ENCODE measurements at regions not wholly inside any gene's neighbourhood (a gene's known extent, or its start where the extent isn't known, plus 50 kb on each side); places are given as distances from the start of the nearest gene placed in this dataset.

DNA sequence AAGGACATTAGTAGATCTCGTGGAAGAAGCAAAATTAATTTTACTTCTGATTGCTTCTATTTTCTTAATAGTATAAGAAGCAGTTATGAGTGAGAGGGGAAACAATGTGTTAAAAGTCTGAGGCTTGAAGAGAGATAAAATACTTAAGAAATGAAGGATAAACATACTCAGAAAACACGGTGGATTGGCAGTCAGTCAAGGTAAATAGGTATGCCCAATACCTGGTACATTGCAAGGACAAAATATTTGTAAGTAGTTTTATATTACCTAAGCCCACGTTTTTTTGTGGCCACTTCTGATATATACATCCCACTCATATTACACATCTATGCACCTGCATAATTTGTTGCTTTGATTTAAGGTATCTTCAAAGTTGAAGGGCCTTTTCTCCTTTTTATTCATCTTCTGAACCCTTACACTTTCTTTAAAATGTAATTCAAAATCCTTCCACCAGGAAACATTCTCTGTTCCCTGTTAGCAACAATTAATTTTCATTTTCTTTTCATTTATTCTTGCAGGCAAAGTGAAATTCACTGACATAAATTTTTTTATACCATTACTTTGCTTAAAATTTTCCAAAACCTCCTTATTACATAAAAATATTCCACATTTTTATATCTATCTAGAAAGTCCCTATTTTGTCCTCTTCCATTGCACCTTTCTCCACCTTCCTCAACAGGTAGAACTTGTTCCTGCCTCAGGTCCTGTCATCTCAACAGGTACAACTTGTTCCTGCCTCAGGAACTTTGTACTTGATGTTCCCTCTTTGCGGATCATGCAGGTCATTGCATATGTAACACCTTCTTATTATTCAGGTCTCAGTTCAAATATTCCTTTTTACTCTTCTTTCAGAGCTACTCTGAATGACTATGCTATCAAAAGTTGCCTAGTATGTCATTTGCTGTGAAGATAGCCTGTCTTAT is 755.7 kb upstream of the ALCAM start:
- no peak for DNase-seq

DNA sequence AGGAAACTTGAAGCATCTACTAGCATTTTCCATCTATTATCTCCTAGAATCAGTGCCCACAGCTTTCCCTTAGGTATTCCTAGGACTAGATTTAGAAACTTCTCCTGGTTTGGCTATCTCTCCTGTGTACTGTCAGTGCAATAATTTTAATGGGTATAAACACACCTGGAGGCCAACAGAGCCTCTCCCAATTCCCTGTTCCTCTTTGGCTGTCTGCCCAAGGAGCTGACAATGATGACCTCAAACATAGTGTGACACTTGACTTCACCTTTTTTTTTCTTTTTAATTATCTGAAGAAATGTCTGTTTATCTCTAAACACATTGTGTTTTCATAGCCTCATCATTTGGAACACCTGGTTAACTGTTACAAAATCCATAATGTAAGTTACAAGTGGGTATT is 754.5 kb upstream of the ALCAM start:
- DNase-seq: no peak

DNA sequence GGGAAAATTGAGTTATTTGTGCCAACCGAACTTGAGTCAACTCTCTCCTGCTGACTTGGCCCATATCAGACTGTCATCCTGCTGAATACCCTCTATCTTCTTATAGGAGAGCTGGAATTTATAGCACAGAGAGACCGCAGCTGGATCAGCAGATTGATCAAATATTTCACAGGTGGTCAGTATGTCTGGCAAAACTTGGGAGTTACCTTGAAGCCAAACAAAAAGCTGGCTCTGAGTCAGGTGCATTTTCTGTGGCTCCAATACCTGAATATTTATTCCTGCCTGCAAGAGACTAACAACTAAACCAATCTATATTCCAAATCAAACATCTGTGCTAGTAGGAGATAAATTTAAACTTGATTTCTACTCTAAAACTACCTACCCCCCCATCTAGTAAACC is 752.1 kb upstream of the ALCAM start:
- no peak for DNase-seq

DNA sequence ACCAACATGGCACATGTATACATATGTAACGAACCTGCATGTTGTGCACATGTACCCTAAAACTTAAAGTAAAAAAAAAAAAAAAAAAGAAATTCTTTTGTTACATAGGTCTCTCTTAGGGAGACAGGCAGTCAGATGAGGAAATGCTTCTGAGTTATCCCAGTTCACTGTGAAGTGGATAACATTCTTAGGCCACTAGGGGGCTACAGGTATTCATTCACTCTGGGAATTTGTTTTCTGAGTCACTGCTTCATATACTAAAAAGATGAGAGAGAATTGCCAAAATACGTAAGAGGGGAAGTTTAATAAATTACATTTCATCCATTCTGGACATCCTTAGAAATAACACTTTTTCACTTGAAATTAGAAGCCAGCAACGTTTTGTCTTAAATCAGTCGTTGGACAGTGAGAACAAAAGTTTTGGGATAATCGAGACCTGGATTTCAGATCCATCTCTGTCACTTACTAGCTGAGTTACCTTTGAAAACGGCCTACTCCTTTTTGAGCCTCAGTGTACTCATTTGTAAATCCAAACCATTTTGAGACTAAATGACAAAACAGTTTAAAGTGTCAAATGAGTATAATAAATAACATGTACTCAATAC is 738.4 kb upstream of the ALCAM start:
- DNase-seq: peak; percentile 15

DNA sequence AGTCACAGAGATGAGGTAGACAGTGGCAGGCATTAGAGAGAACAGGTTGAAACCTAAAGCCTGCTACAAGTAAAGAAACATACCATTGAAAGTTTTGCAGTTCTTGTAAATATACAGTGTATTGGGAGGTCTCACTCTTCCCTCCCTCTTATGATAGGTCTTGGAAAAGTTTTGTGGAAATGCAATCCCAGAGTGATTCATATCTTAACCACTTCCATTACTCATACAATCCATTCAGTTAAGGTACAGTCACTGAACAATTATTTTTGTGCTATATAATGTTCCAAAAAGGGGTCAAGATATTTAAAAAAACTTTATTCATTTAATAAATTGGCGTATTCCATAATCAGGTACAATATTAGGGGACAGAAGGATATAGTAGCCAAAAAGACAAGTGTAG is 737.7 kb upstream of the ALCAM start:
- no peak for DNase-seq

GRCh38 chr3:104631254-104631653 is 735.5 kb upstream of the ALCAM start:
- DNase-seq: no peak

- DNase-seq: no peak
Measured at GRCh38 chr3:104632521-104632920, 734.2 kb upstream of the ALCAM start.

DNA sequence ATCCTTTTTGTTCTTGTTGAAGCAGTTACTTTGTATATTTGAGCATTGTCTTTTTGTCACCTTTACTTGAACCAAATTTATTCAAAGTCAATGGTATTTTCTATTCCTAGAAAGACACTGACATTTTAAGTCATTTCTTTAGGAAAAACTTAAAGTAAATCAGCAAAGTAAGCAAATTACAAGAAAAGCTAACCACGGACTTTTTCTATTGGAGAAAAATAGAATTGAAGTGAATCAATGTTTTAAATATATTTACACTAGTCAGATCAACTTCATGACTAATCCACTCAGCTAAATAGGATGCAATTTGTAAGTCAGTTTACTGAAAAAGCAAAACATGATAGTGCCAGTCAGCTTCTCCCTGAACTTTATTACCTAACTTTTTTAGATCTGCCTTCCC is 733.8 kb upstream of the ALCAM start:
- no peak for DNase-seq

GRCh38 chr3:104635872-104636580 is 730.7 kb upstream of the ALCAM start:
- no peak for DNase-seq

- DNase-seq: no peak
Measured at GRCh38 chr3:104642827-104643226, 723.9 kb upstream of the ALCAM start.

DNA sequence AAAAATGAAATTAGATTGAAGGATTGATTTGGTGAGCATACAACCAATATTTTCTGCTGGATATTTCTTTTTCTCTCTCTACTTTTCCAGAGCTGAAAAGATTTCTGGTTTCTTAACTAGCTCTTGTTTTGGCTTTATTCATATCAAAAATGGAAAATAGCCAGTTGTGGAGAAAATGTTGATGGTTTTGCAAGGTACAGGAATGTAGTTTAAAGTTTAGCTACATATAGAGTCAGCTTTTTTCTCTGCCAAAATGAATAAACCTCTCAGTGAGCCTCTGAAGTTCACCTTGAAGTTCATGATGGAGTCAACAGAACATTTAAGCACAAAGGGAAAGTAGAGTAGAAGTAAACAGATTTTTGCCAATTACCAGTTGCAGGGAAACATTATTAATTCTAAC is 720.5 kb upstream of the ALCAM start:
- DNase-seq: no peak

DNA sequence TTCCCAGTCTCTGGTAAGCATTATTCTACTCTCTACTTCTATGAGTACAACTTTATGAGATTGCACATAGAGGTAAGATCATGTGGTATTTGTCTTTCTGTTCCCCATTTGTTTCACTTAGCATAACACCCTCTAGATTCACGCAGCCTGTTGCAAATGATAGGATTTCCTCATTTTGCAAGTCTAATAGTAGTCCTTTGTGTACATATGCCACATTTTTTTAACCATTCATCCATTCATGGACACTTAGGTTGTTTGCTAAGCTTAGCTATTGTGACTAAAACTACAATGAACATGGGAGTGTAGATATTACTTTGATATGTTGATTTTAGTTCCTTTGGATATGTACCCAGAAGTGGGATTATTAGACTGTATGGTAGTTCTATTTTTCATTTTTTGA is 717.9 kb upstream of the ALCAM start:
- DNase-seq: no peak

GRCh38 chr3:104669083-104669482 is 697.6 kb upstream of the ALCAM start:
- DNase-seq: no peak

DNA sequence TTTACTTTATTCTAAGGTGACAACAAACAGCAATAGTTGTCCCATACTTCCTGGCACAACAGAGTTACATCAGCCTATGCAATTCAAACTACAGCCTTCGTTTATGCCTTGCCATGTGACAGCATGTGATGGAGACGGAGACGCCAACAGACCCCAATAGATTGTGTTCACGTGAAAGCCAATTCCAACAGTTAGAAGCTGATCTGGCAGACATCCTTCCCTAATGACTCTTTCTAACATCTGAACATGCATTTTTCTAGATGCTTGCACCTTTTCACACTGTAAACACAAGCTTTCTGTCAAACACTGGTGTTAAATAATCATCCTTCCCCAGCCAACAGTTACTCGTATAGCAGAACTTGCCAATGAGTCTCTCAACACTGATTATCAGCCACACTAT is 694.4 kb upstream of the ALCAM start:
- DNase-seq: no peak

DNA sequence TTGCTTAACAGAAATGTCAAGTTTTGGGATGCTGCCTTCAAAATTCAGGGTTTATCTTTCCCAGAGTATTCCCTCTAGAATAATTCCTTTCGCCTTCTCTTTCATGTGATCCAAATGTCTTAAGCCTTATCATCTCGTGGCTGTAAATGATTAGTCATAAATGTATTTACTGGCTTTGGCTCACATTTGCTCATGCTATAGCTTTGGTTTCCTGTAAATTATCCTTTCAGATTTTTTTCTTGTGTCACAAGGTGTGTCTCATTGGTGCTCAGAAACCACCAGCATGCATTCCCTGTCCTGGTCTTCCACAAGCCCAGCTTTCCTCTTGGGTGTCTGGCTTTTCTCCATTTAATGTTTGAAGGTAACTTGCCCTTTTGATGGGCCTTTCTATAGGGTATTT is 692.7 kb upstream of the ALCAM start:
- no peak for DNase-seq

- DNase-seq: no peak
Measured at GRCh38 chr3:104676241-104676640, 690.5 kb upstream of the ALCAM start.

DNA sequence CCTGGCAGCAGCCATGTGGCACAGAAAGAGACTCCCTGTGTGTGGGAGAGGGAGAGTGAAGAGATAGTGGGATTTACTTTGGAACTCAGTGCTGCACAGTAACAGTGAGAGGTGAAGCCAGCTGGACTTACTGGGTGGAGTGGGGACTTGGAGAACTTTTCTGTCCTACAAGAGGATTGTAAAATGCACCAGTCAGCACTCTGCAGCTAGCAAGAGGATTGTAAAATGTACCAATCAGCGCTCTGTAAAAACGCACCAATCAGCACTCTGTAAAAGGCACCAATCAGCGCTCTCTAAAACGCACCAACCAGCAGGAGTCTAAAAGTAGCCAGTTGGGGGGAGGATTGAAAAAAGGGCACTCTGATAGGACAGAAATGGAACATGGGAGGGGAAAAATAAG is 688.8 kb upstream of the ALCAM start:
- DNase-seq: no peak

DNA sequence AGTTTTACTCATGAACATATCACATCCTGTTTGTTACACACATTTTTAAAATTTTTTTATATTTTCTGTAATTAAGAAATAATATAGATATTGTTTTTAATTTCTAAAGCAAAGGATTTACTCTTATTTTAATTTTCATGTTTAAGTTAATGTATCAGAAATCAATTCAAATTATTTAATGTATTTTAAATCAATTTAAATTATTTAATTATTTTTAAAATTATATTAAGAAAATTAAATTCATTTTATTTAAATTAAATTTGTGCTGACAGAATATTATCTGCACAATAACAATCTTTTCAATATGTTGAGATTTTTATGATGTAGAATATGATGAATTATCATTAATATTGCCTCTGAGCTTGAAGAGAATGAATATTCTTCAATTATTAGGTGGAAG is 681.2 kb upstream of the ALCAM start:
- DNase-seq: no peak

DNA sequence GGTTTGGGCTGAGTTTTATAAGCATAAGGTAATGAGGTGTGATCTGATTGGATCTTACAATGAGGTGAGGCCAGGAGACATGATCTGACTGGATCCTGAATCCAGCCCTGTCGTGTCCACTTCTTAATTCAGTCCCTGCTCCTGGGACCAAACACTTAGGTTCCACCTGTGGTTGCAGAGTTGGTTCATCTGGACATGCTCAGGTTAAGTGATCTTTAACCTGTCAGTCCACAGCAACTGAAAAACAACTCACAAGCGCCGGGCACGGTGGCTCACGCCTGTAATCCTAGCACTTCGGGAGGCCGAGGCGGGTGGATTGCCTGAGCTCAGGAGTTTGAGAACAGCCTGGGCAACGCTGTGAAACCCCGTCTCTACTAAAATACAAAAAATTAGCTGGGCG is 679.3 kb upstream of the ALCAM start:
- no peak for DNase-seq

- no peak for DNase-seq
Measured at GRCh38 chr3:104696470-104696869, 670.2 kb upstream of the ALCAM start.

- DNase-seq: no peak
Measured at GRCh38 chr3:104711406-104711805, 655.3 kb upstream of the ALCAM start.

DNA sequence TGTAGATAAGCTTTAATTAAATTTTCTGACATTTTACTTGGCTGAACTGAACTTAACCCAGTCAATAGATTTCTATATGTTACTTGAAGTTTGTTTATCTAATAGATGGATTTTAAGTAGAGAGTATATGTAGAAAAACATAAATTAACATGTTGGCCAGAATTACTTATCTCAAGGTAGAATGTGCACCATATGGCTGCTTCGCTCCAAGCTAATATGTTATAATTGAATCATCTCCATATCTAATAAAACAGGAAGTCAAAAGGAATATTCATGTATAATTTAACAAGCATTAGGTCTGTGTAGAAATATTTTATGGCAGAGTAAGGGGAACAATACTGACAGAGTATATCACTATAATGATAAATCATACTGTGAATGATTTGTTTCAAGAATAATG is 650.7 kb upstream of the ALCAM start:
- no peak for DNase-seq

GRCh38 chr3:104717828-104718196 is 648.9 kb upstream of the ALCAM start:
- no peak for DNase-seq

DNA sequence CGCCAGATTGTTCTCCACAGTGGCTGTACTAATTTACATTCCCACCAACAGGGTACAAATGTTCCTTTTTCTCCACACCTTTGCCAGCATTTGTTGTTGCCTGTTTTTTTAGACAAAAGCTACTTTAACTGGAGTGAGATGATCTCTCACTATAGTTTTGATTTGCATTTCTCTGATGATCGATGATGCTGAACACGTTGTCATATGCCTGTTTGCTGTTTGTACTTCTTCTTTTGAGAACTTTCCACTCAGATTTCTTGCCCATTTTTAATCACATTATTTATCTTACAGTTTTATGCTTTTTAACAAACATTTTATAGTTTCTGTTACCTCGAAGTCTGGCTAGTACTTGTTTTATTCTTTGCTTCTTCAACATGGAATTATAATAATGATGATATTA is 643.7 kb upstream of the ALCAM start:
- DNase-seq: no peak

Measured in NCI-H1092 (cell line).